Pancreas (tissue), 10 donors: ENCODE measurements at regions not wholly inside any gene's neighbourhood (a gene's known extent, or its start where the extent isn't known, plus 50 kb on each side); places are given as distances from the start of the nearest gene placed in this dataset.

Experiments used
- ATAC-seq, 4 donors: fragments of 200-7000 bp; cut with Tn5 transposase; one replicate each; pipeline versions ENCODE4 v1.8.0 to v1.9.1; 2020; ENCODE audit warnings: mild to moderate bottlenecking in 4 of 4, moderate library complexity in 4 of 4
- DNase-seq, 6 donors: peaks; one replicate each; pipeline ENCODE4 v3.0.0-alpha.2; 2020
- FAIRE-seq: peaks from 2 replicates; lab custom pipeline; 2012; peaks lifted over from hg19 to GRCh38; lab: Jason Lieb, UNC
- H3K27ac ChIP-seq, 4 donors: fragments of 200-600 bp; sonication (generic); 1 replicate in 3 of 4; 2 replicates in 1 of 4; pipeline versions ENCODE4 v1.5.0 to v1.8.0; 2020
- H3K27me3 ChIP-seq, 4 donors: fragments of 200-600 bp; one replicate each; pipeline ENCODE4 v1.8.0; 2021
- H3K36me3 ChIP-seq, 3 donors: fragments of 200-600 bp; sonication (generic) in 1 of 3; one replicate each; pipeline versions ENCODE4 v1.5.0 to v1.8.0; 2020 to 2021
- H3K4me1 ChIP-seq, 3 donors: fragments of 200-600 bp; one replicate each; pipeline ENCODE4 v1.8.0; 2021
- H3K4me3 ChIP-seq, 4 donors: fragments of 200-600 bp; sonication (generic) in 2 of 4; one replicate each; pipeline versions ENCODE4 v1.5.0 to v1.8.0; 2020 to 2021
- H3K9me3 ChIP-seq, 4 donors: fragments of 200-600 bp; one replicate each; pipeline ENCODE4 v1.8.0; 2021
- WGBS, 2 donors: extraction: QIAGEN DNeasy Blood & Tissue Kit; methylation state at CpG; one replicate each; pipeline ENCODE4 v1.1.7; 2013; 5-methylcytosine and 5-hydroxymethylcytosine counted together
- intact Hi-C, 3 donors: fragments of 100-400 bp; cut with DNase I; formaldehyde crosslinking; loops; one replicate each; pipeline versions ENCODE4 v1.11.1 to v1.14.2; 2022
- TF ChIP-seq, protein P1 (sequence below), 4 donors: fragments of 200-600 bp; sonication (generic) in 3 of 4; IDR thresholded peaks; one replicate each; pipeline versions ENCODE4 v1.5.0 to v1.8.0; 2021; ENCODE audit warnings: antibody characterized with exemption in 4 of 4
- donor health status: healthy with polysubstance abuse.
- donor health status: DM: no; HTN: no; CAD: no; lungs with moderate emphysema.
- donor health status: DM: no; HTN: no; CAD: no.
- donor health status: control.
- donor health status: control.
- donor health status: Bipolar disorder and iron deficiency.
- donor health status: DM: yes; HTN: yes; CAD: no.
- donor health status: DM: no; HTN: no; CAD: no.
- donor health status: DM: no; HTN: no; CAD: no.
- donor health status: DM: yes; HTN: yes; CAD: no.

DNA sequence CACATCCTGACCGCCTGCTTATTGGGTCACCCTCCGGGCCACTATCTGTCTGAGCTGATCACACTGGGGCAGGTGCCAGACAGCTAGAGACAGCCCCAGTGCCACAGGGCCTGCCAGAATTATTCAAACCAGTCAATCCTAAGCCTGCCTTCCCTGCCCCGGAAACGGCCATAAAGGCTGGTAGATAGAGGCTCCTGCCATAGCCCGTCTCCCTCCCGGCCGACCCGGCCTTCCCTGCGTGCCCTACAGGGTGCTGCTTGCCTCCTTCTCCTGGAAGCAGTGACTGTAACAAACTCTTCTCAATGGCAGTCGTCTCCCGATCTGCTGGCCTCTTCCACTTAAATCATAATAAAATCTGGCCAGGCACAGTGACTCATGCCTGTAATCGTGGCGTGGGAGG is 158.6 kb upstream of the SOX1 start:
- Histone ChIP-seq H3K4me3 (no peak overlapping the region), H3K4me1 (no peaks in the 10 kb centered on the region), H3K36me3 (no peaks in the 10 kb centered on the region), H3K27me3 (no peaks in the 10 kb centered on the region), H3K27ac (no peak overlapping the region), H3K9me3 (no peaks in the 10 kb centered on the region)
- DNase-seq (no peak), ATAC-seq (no peak), FAIRE-seq (no peak)
- TF ChIP-seq, protein P1, sequence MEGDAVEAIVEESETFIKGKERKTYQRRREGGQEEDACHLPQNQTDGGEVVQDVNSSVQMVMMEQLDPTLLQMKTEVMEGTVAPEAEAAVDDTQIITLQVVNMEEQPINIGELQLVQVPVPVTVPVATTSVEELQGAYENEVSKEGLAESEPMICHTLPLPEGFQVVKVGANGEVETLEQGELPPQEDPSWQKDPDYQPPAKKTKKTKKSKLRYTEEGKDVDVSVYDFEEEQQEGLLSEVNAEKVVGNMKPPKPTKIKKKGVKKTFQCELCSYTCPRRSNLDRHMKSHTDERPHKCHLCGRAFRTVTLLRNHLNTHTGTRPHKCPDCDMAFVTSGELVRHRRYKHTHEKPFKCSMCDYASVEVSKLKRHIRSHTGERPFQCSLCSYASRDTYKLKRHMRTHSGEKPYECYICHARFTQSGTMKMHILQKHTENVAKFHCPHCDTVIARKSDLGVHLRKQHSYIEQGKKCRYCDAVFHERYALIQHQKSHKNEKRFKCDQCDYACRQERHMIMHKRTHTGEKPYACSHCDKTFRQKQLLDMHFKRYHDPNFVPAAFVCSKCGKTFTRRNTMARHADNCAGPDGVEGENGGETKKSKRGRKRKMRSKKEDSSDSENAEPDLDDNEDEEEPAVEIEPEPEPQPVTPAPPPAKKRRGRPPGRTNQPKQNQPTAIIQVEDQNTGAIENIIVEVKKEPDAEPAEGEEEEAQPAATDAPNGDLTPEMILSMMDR (IDR thresholded peaks at IDR 0.05) = no peak
- WGBS, 2 donors = 66 to 71% methylated on average over 13 of the region's 13 CpGs
- intact Hi-C loops = no loop called here

DNA sequence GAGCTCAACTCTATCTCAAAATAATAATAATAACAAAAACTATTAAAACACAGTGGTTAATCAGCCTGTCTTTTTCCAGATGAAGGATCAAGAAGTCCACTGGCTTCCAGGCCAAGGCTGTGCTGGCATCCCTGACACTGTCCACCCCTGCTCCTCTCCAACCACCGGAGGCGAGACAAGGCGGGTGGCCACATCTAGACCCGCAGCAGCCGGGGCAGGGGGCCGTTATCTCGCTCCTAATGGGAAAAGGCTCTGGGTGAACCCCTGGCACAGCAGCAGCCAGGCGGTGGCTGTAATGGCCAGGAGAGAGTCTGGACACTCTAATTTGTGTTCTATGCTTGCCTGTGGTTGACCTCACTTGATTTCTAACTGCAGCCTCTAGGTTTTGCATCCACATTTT is 158.0 kb upstream of the SOX1 start:
- Histone ChIP-seq H3K4me3 (no peak overlapping the region), H3K4me1 (no peaks in the 10 kb centered on the region), H3K9me3 (no peaks in the 10 kb centered on the region), H3K36me3 (no peaks in the 10 kb centered on the region), H3K27ac (no peak overlapping the region), H3K27me3 (no peaks in the 10 kb centered on the region)
- DNase-seq (no peak), FAIRE-seq (no peak), ATAC-seq (no peak)
- intact Hi-C loops = no loop called here
- WGBS, 2 donors = 70 to 86% methylated on average over 8 of the region's 8 CpGs
- TF ChIP-seq, protein P1 (IDR thresholded peaks at IDR 0.05) = no peak

DNA sequence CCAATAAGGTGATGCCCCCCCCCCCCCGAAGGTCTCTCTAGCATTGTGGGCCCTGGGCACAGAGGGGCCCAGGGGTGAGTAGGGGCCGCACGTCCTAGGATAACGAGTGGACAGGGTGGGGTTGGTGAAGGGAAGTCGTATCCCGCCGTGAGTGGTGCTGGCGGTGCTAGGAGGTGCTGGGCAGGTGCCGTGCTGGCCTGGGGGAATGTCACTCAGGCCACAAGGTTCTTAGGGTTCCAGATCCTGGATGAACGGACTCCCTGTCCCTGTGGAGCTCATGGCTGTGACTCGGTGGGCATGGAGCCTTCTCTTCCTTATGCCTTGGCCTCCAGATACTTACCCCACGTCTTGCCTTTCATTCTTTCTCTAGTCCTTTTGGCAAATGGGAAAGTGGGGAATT is 157.4 kb upstream of the SOX1 start:
- 61 to 82% methylated on average over 12 of the region's 12 CpGs for WGBS, 2 donors
- intact Hi-C loops = no loop called here
- ATAC-seq (no peak), DNase-seq (peak in 1 of 6 donors; percentile 34), FAIRE-seq (no peak)
- no peak overlapping the region for H3K4me3 ChIP-seq
- TF ChIP-seq, protein P1 (IDR thresholded peaks at IDR 0.05) = no peak
- H3K27me3 ChIP-seq = no peaks in the 10 kb centered on the region
- H3K36me3 ChIP-seq = no peaks in the 10 kb centered on the region
- H3K4me1 ChIP-seq = no peaks in the 10 kb centered on the region
- no peak overlapping the region for H3K27ac ChIP-seq
- no peaks in the 10 kb centered on the region for H3K9me3 ChIP-seq

DNA sequence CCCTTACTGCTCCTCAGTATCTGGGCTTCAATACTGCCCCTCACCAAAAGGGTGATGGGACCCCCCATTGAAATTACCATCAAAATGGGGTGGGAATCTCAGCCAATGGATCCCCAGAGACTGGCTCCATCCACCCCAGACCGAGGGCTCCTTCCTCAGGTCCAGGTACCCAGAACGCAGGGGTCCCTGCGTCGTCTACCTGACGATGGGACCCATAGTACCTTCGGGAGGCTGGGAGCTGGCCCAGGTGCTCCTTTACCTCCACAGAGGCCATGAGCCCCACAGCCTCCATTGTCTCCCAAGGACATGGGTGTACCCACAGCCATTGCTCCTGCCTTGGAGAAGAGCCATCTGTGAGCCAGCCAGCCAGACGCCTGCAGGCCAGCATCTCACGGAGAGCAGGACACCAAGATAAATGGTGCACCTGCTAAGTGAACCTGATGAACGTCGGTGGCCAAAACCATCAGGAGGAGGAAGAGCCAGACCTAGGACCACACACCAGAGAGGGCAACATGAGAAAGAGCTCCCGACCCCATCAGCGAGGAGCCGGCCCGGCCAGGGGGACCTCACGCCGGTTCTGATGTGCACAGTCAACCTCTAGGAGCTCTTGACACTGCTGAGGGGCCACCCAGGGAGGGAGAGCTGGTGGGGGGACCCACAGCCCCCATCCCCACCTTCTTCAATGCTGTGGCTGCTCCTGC is 156.8 kb upstream of the SOX1 start:
- TF ChIP-seq, protein P1 (IDR thresholded peaks at IDR 0.05) = no peak
- WGBS, 2 donors = 66 to 80% methylated on average over 16 of the region's 16 CpGs
- no peak for ATAC-seq

DNA sequence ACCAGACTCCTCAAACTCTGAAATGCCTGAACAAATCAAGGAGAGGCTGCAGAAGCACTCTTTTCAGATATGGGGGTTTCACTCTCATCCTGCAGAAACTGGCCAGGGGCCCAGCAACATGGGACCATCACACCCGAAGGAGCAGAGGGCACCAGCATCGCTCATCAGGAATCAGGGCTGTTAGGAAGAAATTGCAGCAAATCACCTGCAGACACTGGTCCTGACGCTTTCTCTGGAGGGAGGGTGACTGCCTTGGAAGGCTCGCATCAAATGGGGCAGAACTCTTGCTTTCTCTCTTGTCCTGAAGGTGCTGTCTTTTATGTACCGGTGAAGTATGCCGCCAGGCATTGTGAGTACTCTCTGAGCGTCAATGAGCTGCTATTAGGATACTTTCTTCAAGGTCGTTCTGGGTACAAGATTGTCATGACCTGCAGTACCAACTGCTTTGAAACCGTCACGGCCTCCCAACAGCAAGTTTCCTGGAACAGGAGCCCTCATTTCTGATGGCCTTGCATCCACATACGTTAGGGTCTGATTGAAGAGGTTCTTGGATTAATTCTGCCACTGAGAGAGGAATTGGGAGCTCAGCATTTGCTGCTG is 155.7 kb upstream of the SOX1 start:
- WGBS, 2 donors = 54 to 68% methylated on average over 11 of the region's 11 CpGs
- TF ChIP-seq, protein P1 (IDR thresholded peaks at IDR 0.05) = no peak
- ATAC-seq (no peak), FAIRE-seq (no peak), DNase-seq (no peak)
- Histone ChIP-seq H3K36me3 (no peaks in the 10 kb centered on the region), H3K4me3 (no peak overlapping the region), H3K4me1 (no peaks in the 10 kb centered on the region), H3K27ac (no peak overlapping the region), H3K27me3 (no peaks in the 10 kb centered on the region), H3K9me3 (no peaks in the 10 kb centered on the region)
- intact Hi-C loops = no loop called here

More for the DNA sequence above, 156.8 kb upstream of the SOX1 start:
- Histone ChIP-seq H3K9me3 (no peaks in the 10 kb centered on the region), H3K4me1 (no peaks in the 10 kb centered on the region), H3K36me3 (no peaks in the 10 kb centered on the region), H3K4me3 (no peak overlapping the region), H3K27me3 (no peaks in the 10 kb centered on the region), H3K27ac (no peak overlapping the region)
- no peak for FAIRE-seq
- peak in 1 of 6 donors; percentile 41 for DNase-seq
- intact Hi-C loops = no loop called here
